NCI-H2227 treated with DMSO at 0.1 percent for 48 hours (cell line): ENCODE measurements at regions not wholly inside any gene's neighbourhood (a gene's known extent, or its start where the extent isn't known, plus 50 kb on each side); places are given as distances from the start of the nearest gene placed in this dataset.
"Not testable (repeated sequence)": the region's sequence is repeated elsewhere in the genome, so short reads cannot be mapped to it uniquely, and the experiment has no call there.

Experiments
- DNase-seq: peaks from one replicate; lab custom pipeline; 2025; lab: John Stamatoyannopoulos, UW

DNA sequence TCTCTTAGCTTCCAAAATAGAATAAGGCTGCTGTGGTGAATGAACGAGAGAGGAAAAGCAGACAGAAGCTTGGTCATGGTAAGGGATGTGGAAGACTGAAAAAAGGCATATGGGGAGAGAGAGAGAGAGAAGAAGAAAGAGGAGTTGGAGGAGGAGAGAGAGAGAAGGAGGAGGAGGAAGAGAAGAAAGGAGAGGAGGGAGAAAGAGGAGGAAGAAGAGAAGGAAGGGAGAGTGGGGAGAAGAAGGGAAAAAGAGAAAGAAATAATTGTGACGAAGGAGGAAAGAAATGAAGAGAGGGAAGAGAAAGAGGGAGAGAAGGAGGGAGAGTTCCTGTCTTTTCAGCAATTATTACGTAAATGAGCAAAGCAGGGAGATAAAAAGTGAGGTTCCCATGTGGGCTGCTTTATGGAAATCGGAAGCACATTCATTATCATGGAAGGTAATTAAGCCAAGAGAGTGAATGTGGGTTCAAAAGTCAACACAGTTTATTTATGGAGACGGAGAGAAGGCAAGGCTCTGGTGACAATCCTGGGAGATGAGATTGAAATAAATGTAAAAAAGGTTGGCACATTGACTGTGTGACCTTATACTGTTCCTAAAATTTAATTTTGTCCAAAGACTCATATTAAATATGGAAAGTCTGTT, 611.2 kb downstream of the KIF4B start:
- DNase-seq, result no peak

DNA sequence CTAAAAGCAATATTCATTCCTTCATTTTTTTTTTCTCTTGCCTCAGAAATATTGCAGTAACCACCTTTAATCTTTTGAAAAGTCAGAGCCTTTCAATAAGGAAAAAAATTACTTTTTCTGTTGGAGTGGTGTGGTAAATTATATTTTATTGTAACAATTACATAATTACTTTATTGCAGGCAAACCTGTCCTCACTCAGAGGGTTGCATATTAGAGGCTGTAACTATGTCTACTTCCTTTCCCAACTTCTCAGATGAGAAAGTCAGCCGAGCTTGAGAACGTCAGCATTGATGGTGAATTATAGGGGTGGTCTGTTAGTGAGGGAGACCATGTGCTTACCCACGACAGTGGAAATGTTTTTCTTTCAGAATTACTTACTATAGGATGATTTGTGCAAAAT, 611.8 kb downstream of the KIF4B start:
- no peak for DNase-seq

DNA sequence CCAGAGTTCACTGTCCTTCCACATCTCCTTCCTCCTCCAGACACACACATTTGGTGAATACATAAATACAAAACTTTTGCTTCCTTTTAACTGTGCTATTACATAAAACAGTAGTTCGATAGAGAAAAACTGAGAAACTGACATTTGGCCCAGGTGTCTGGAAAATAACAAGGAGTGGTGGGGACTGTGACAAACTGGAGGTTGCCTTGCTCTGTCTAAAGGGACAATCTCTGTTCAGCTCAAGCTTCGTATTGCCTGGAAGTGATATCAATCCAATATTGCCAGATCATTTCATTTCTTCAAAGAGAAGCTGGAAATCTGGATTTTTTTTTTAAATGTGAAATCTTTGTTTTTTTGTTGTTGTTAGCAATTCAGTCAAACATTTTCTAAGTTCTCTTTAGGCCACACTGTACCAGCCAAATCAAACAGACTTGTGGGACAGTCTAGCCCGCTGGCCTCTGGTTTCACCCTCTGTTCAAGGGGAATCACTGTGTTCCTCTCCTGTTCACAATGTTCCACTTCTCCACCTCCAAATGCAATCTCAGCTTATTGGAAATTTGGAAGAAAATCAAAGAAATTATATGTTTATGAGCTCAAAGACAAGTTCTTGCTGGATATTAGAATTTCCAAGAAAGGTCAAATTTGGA, 612.5 kb downstream of the KIF4B start:
- no peak for DNase-seq

DNA sequence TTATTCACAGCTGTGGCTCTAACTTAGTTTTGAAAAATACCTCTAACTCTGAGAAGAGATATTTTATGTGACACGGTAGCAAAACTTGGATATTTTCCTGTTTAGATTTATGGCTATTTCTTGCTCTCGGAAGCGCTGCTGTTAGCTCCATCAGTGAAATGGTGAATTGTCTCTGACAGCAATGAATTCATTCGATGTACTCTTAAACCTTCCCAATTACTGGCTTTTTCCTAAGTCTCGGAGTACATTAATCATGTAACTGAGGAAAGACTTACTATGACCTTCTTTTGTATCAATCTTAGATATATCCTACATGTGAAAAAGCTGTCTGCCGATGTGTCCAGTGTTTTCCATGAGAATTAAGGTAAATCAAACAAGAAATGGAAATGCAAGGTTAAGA, 613.0 kb downstream of the KIF4B start:
- no peak for DNase-seq

DNA sequence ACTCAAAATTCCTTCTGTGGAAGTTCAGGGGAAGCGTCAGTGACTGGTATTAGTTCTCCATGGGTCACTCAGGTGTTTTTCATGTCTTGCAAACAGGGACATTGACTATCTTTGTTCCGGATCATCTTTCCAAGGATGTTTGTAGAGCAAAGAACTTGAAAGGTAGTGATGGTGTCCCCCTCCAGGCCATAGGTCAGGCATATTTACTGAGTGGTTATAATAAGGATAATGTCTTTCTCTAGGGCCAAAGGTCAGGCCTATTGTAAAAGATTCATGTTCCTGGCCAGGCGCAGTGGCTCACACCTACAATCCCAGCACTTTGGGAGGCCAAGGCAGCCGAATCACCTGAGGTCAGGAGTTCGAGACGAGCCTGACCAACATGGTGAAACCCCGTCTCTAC, 614.8 kb downstream of the KIF4B start:
- no peak for DNase-seq

DNA sequence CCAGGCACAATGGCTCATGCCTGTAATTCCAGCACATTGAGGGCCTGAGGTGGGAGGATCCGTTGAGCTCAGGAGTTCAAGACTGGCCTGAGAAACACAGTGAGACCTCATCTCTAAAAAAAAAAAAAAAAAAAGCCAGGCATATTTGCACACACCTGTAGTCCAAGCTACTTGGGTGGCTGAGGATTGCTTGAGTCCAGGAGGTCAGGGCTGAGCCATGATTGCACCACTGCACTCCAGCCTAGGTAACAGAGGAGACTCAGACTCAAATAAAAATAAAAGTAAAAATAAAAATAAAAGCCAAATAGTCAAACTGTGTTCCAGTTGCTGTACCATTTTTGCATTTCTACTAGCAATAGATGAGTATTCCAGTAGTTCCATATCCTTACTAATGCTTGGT, 616.0 kb downstream of the KIF4B start:
- no peak for DNase-seq

DNA sequence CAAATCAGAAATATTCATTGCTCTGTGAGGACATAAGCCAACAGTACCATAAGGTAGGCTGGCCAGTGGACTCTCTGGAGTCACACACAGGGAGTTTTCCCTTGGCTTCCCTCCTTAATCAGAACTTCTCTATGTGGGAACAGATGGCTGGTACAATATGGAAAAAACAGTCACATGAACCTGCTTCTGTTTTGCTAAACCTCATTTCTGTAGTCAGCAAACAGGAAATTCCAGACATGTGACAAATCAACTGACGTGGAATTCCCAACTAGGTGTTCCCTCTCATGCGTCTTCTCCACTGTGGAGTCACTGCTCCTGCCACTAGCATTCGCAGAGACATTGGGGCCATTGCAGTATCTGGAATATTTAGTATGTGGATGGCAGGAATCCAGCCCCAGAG, 617.6 kb downstream of the KIF4B start:
- no peak for DNase-seq

DNA sequence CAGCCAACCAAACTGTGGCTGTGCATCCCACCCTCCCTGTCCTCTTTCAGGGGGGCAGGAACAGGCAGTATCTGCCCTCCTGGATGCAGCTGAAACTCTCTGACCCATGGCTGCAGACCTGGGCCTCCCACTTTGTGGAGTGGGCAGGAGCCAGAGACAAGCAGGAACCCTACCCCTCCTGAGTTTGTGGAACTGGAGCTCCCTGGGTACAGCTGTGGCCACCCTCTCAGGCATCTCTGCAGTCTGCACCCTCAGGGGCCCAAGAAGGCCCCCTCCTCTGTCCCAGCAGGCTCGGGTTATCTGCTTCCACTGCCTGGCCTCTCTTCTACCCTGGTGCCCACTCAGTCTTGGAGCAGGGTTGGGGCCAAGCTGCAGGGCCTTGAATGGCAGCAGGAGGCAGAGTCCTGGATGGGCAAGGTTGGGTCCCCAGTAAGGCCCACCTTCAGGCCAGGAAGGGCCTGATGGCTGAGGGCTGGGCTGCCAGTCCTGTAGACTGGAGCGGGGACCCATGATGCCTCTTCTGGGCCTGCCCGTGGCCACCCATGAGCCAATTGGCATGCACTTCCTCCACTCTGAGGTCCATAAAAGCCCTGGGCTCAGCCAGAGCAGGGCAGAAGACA, 619.9 kb downstream of the KIF4B start:
- DNase-seq, result no peak

DNA sequence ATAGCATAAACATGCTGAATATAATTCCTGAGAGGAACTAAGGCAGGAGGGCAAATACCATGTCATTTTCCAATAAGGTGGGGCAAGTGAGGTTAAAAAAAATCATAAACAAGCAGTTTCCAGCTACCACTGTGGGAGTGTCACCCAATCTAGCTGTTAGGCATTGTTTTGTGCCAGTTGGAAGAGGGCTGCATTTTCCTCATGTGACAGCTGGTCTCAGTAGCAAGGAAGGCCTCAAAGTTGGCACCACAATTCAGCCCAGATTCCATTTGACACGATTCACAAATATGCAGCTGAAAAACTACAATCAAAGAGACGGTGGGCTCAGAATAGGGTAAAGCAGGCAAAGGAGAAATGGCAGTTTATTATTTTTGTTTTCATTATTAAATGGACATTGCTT, 636.1 kb downstream of the KIF4B start:
- DNase-seq, result no peak

DNA sequence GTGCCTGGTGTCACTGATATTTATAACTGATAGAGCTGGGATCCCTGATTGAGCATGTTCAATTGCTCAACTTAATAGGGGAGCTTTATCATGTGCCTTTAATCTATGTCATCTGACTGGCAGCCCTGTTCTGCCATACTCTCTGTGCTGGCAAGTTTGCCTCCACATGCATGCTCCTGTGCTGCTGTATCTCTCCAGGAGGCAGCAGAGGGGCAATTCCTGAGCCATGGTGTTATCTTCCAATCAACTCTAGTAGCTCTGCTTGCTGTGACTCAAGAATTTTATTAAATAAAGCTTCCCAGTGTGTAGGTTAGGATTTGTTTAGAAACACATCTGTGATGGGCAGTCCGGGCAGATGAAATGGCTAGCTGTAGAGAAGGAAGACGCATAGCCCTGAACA, 642.0 kb downstream of the KIF4B start:
- DNase-seq, result no peak

DNA sequence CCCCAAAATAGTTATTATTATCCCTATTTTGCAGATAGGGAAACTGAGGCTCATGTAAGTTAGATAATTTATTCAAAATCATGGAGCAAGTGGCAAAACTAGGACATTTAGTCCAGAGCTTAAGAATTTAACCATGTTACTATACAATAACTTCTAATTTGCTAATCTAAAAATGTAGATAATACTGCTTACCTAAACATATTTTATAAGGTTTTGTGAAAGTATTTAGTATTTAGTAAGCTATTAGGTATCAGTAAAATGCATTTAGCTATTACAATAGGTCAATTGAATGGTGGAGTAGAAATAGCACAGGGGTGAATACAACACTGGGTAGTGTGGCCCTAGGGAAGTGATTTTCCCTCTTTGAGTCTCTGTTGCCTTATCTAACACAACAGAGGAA, 648.3 kb downstream of the KIF4B start:
- no peak for DNase-seq

DNA sequence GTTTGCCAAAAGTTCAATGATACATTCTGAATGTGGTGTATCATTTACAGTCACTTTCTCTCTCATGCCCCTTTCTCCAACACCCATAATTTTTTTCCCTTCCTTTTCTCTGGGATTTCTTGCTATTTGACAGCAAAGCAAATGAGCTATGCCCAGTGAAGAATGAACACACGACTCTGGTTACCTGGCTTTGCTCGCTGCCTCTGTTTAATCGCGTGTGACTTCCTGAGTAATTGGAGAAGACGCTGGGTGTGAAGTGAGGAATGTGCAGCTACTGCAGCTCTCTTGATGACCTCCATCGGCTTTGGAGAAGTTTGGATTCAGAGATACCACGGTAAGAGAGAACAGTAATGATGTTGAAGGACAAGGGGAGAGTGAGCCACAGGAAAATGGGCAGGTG, 651.8 kb downstream of the KIF4B start:
- no peak for DNase-seq

DNA sequence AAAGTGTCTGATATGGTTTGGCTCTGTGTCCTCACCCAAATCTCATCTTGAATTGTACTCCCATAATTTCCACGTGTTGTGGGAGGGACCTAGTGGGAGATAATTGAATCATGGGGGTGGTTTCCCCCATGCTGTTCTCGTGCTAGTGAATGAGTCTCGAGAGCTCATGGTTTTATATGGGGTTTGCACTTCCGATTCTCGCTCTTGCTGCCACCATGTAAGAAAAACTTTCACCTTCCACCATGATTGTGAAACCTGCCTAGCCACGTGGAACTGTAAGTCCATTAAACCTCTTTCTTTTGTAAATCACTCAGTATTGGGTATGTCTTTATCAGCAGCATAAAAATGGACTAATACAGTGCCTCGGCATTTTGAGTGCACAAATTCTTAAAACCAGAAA, 655.0 kb upstream of the SGCD start:
- DNase-seq, result not testable (repeated sequence)

DNA sequence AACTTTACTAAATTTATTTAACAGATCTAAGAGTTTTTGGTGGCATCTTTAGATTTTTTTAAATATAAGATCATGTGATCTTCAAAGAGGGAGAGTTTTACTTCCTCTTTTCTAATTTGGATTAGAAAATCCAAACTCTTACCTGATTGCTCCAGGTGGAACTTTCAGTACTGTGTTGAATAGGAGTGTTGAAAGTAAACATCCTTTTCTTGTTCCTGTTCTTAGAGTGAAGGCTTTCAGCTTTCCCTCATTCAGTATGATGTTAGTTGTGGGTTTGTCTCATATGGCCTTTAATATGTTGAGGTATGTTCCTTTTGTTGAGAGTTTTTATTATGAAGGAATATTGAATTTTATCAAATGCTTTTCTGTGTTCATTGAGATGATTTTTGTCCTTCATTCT, 650.0 kb upstream of the SGCD start:
- DNase-seq, result no peak

DNA sequence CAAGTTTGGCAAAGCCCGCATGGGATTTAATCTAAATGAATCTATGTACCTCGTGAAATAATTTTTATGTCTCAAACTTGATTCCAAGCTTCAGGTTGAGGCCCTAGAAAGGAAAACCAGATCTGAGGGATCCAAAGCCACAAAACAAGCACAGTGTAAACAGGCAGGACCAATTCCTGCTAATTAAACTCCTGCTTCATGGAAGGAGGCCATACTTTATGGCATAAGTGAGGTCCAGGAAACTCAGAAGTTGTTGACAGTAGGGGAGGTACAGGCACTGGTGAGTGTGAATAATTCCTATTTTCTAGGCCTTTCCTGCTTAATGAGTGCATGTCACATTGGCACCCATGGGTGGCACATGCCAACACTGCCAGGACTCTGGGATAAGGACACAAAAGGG, 648.6 kb upstream of the SGCD start:
- no peak for DNase-seq

DNA sequence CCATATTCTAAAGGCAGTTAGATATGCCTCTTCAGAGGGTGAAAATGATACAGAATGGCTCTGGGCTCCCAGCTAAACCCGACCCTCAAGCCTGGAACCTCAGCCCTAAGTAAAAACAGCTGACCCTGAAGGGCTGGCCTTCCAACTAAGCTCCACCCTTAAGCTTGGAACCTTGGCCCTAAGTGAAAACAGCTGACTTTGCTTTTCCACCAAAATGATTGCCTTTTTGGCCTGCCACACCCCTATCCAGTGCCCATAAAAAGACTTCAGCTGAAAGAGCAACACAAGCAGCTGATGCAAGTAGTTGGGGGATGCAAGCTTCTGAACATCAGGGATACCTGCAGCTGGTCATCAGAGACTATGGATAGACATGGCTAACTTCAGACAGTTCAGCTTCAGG, 647.4 kb upstream of the SGCD start:
- no peak for DNase-seq

DNA sequence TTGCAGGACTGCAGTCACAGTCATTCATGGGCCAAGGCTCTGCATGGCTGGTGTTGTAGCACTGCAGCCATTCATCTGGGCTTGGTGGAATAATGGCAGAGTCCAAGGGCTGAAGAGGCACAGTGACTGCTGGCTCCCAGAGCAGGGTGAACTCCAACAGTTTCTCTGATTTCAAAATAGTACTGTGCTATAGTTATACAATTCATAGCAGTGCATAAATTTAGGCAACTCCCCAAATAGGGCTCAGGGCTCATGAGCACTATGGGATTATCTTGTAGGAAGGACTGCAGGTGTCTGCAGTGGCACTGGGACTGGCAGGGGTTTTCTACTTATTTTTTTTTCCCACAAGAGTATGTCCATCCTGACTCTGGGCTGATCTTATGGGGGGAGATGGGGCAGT, 642.5 kb upstream of the SGCD start:
- no peak for DNase-seq

DNA sequence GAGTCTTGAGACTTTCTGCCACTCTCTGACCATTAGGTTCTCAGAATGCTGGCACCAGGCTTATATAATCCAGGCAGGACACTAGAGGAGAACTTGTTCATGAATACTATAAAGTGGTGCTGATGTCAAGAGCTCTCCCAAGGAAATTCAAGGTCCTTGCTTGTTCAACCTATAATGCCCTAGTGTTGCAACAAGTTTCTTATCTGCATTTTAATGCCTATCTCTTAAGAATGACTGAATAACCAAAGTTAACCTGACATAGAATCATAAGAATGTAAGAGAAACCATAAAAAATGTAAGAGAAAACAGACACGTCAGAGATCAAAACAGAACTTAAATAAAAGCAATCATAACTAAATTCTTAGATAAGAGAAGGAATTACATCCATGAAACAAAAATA, 640.8 kb upstream of the SGCD start:
- no peak for DNase-seq

DNA sequence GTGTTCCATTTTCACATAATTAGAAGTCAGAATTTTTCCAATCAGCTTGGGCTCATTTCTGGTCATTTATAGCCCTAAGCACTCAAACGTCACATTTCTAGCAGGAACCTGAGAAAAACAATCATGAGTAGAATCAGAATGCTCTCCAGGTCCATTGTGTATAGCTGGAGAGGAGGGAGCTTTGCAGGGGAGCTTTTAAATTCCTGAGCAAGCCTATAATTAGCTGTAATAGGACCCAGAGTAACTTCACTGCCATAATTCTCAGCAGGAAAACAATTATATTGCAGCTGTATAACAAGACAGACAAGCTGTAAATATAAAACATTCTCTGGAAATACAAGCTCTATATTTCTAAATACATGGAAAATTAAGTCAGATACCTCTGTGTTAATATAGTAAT, 637.6 kb upstream of the SGCD start:
- peak; percentile 59 for DNase-seq

DNA sequence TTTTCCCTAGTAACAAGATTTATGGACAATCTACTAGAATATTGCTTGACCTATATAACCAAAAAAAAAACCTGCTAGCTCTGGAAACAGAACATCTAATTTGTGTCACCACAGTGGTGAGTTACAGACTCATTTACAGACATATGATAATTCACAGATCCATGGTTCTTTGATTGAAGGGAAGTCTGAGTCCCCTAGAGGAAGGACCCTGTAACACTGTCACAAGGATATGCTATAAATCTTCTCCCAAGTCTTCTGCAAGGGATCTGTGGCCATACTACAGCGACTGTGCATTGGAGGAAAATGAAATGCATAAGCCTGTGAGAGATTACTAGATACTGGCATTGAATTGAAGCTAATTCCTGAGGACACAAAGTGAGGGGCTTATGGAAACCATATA, 630.6 kb upstream of the SGCD start:
- DNase-seq, result no peak

DNA sequence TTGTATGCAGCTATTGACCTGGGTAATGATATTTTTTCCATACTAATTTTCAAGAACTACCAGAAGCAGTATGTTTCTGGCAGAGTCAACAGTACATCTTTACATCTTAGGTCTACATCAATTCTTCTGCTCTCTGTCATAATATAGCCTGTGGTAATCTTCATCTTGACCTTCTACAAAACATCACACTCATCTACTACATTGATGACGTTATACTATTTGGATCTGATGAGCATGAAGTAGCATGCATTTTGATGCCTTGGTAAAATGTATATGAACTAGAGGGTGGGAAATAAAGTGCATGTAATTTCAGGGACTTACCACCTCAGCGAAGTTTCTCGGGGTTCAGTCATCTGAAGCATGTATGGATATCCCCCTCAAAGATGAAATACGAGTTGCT, 629.7 kb upstream of the SGCD start:
- DNase-seq, result no peak

DNA sequence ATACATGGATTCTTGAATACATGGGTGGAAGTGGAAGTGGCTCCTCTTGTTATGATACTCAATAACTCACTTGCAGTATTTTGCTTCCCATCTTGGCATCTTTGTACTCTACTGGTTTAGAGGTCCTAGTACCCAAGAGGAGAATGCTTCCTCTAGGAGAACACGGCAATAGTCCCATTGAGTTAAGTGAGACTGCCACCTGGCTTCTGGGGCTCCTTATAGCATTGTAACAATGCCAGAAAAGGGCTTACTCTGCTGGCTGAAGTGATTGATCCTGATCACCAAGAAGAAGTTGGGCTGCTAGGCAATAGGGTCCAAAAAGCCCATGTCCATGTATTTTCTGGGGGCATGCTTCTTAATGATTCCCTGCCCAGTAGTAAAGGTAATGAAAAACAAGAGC, 627.6 kb upstream of the SGCD start:
- DNase-seq, result no peak

DNA sequence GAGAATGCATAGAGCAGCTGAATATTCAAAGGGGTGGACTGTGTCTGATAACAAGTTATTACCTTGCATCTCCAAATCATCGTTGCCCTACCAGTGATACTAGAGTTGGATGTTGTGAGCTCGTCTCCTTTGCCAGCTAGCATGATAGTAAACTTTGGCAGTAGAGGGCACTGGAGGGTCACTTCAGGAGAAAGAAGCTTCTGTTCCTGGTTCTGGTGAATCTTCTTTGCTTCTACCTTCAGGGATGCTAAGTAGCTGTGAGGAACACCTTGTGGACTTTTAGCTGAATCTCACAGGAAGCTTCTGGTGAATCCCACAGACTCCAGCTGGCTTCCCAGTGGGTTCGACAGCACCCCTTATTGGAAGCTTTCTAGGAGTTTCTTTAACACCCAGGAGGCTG, 626.6 kb upstream of the SGCD start:
- no peak for DNase-seq

DNA sequence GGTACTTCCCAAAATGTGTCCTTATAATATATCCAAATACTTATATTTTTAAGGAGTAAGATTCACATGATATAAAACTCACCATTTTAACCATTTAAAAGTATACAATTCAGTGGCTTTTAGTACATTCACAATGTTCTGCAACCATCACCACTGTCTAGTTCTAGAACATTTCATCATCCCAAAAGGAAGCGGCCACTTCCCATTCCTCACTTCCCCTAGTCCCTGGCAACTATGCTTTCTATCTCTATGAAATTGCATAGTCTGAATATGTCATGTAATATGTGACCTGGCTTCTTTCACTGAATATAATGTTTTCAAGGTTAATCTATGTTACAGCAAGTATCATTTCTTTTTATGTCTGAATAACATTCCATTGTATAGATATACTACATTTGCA, 615.1 kb upstream of the SGCD start:
- DNase-seq, result no peak
